Activated T-helper 17 cell treated with anti-CD3 and anti-CD28 coated beads, Interleukin-2, amount 50 U/mL, for 72 hours (primary cell): ENCODE measurements at regions not wholly inside any gene's neighbourhood (a gene's known extent, or its start where the extent isn't known, plus 50 kb on each side); places are given as distances from the start of the nearest gene placed in this dataset.
"Not testable (repeated sequence)": the region's sequence is repeated elsewhere in the genome, so short reads cannot be mapped to it uniquely, and the experiment has no call there.

ENCODE experiments used
- ATAC-seq: fragments of 150-1000 bp; cut with Tn5 transposase; replicated peaks from 2 replicates; pipeline ENCODE4 v1.10.0; 2021; ENCODE audit warnings: mild to moderate bottlenecking, moderate library complexity
- H3K27ac Mint-ChIP-seq: one replicate; pipeline ENCODE4 v1.8.0; 2022; ENCODE audit warnings: mixed read lengths
- H3K27me3 Mint-ChIP-seq: one replicate; pipeline ENCODE4 v1.8.0; 2022; ENCODE audit warnings: mixed read lengths
- H3K36me3 Mint-ChIP-seq: one replicate; pipeline ENCODE4 v1.8.0; 2022; ENCODE audit warnings: low read depth, mild to moderate bottlenecking, mixed read lengths
- H3K4me1 Mint-ChIP-seq: one replicate; pipeline ENCODE4 v1.8.0; 2022; ENCODE audit warnings: mixed read lengths
- H3K4me3 Mint-ChIP-seq: one replicate; pipeline ENCODE4 v1.8.0; 2022; ENCODE audit warnings: mild to moderate bottlenecking, mixed read lengths
- H3K9me3 Mint-ChIP-seq: one replicate; pipeline ENCODE4 v1.8.0; 2022; ENCODE audit warnings: mixed read lengths

DNA sequence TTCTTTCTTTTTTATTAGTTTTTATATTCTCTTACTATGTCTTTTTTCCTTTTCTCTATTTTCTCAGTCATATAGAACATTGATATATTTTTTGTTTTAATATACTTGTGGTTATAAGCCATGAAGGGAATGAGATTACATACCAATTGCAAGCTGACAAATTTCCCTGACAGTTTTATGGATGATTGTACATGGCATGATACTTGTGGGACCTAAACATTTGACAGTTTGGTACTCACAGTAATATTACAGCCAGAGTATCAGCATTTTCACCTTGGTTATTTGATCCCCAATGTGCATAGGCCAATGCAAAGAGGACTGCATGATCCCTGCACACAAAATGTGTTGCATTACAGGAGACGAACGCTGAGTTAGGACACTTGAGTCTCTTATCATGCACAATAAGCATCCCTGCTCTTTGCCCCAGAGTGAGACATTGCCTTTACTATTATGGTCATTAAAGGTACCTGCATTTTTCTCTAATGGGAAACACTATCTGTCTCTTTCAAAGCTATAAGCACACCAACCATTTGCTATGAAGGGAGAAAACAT is 713.4 kb upstream of the PCDH20 start:
- ATAC-seq, result no peak
- Mint-ChIP-seq H3K27ac (no peak overlapping the region), H3K4me1 (no peaks in the 10 kb centered on the region), H3K36me3 (no peaks in the 10 kb centered on the region), H3K4me3 (no peak overlapping the region), H3K27me3 (no peaks in the 10 kb centered on the region), H3K9me3 (peaks cover 8% of the 10 kb centered on the region)

- Mint-ChIP-seq H3K27me3 (no peaks in the 10 kb centered on the region), H3K36me3 (no peaks in the 10 kb centered on the region), H3K27ac (no peak overlapping the region), H3K4me1 (no peaks in the 10 kb centered on the region), H3K9me3 (peaks cover 8% of the 10 kb centered on the region), H3K4me3 (no peak overlapping the region)
- ATAC-seq, result no peak
Observed at GRCh38 chr13:62126400-62126799, 710.8 kb upstream of the PCDH20 start.

- no peaks in the 10 kb centered on the region for H3K4me1 Mint-ChIP-seq
- peaks cover 5% of the 10 kb centered on the region for H3K9me3 Mint-ChIP-seq
- no peak overlapping the region for H3K4me3 Mint-ChIP-seq
- no peak overlapping the region for H3K27ac Mint-ChIP-seq
- H3K27me3 Mint-ChIP-seq, result no peaks in the 10 kb centered on the region
- ATAC-seq, result no peak
- no peaks in the 10 kb centered on the region for H3K36me3 Mint-ChIP-seq
Observed at GRCh38 chr13:62125451-62125850, 709.8 kb upstream of the PCDH20 start.

- H3K27ac Mint-ChIP-seq, result no peak overlapping the region
- H3K4me3 Mint-ChIP-seq, result no peak overlapping the region
- no peaks in the 10 kb centered on the region for H3K36me3 Mint-ChIP-seq
- no peaks in the 10 kb centered on the region for H3K27me3 Mint-ChIP-seq
- no peaks in the 10 kb centered on the region for H3K4me1 Mint-ChIP-seq
- ATAC-seq, result no peak
- H3K9me3 Mint-ChIP-seq, result peaks cover 1% of the 10 kb centered on the region
Observed at GRCh38 chr13:62123409-62123808, 707.8 kb upstream of the PCDH20 start.

- Mint-ChIP-seq H3K9me3 (no peaks in the 10 kb centered on the region), H3K4me3 (no peak overlapping the region), H3K36me3 (no peaks in the 10 kb centered on the region), H3K4me1 (no peaks in the 10 kb centered on the region), H3K27me3 (no peaks in the 10 kb centered on the region), H3K27ac (no peak overlapping the region)
- no peak for ATAC-seq
Observed at GRCh38 chr13:62122434-62122833, 706.8 kb upstream of the PCDH20 start.

DNA sequence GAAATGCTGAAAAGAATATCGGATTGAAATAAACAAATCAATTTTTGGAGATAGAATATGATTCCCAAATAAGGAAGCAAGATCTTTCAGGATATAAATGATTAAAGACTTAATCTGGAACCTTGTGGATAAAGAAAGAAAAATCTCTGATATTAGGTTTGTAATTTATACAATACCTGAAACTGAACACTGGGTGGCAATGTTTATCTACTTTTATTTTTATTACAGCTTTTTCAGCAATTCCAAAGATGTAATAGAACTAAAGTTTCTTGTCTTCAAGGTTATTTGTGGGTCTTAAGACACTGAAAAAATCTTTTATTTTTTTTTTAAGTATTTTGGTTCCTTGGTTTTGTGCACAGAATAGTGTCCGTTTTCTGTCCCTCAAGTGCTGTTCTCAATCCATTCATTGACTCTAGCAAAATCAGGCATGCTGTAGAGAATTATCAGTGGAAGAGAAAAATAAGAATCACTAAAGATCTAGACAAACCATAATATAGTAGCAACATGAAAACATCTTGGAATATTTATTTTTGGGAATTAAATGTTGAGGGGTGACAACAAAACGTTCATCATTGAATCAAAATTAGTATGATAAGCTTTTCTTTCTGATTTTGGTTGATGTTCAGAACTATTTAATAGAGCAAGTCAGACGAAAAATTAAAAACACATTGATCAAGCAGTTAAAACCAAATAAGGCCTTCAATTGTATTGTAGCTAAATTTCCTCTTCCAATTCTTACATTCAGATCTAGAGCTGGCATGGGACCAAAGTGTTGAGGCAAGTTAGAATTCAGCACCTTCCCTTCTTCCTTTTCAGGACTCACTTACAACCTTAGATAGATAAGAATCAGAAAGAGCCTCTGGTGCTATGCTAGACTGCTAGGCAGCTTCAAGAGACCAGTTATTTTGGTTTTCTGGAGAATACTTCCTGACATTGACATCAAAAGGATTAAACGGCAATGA is 704.4 kb upstream of the PCDH20 start:
- Mint-ChIP-seq H3K9me3 (no peaks in the 10 kb centered on the region), H3K4me3 (no peak overlapping the region), H3K27ac (no peak overlapping the region), H3K4me1 (no peaks in the 10 kb centered on the region), H3K36me3 (no peaks in the 10 kb centered on the region), H3K27me3 (no peaks in the 10 kb centered on the region)
- ATAC-seq, result no peak

GRCh38 chr13:62115831-62116230 is 700.2 kb upstream of the PCDH20 start:
- Mint-ChIP-seq H3K36me3 (no peaks in the 10 kb centered on the region), H3K4me1 (no peaks in the 10 kb centered on the region), H3K9me3 (no peaks in the 10 kb centered on the region), H3K4me3 (no peak overlapping the region), H3K27me3 (no peaks in the 10 kb centered on the region), H3K27ac (no peak overlapping the region)
- no peak for ATAC-seq

- Mint-ChIP-seq H3K9me3 (no peaks in the 10 kb centered on the region), H3K27me3 (no peaks in the 10 kb centered on the region), H3K4me1 (no peaks in the 10 kb centered on the region), H3K36me3 (no peaks in the 10 kb centered on the region), H3K4me3 (no peak overlapping the region), H3K27ac (no peak overlapping the region)
- ATAC-seq, result no peak
Observed at GRCh38 chr13:62113179-62113578, 697.5 kb upstream of the PCDH20 start.

DNA sequence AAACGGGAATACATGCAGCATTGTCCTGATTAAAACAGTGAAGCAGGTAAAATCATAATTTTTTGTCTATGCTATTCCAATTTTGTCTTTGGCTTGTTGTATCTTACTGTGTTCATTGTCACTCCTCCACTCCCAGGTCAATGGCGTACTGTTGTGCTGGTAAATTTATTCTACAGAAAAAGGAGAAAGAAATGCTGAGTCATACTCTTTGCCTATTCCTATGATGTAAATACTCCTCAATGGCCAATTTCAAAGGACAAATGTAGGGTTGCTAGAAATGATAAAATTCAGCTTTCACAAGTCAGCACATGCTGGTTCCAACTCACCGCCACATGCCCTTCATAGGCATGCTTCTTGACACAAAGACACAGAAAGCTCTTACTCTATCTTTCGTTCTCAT is 694.4 kb upstream of the PCDH20 start:
- no peak overlapping the region for H3K27ac Mint-ChIP-seq
- H3K9me3 Mint-ChIP-seq, result no peaks in the 10 kb centered on the region
- ATAC-seq, result no peak
- H3K4me3 Mint-ChIP-seq, result no peak overlapping the region
- H3K36me3 Mint-ChIP-seq, result no peaks in the 10 kb centered on the region
- H3K4me1 Mint-ChIP-seq, result no peaks in the 10 kb centered on the region
- no peaks in the 10 kb centered on the region for H3K27me3 Mint-ChIP-seq

GRCh38 chr13:62104136-62104535 is 688.5 kb upstream of the PCDH20 start:
- H3K27ac Mint-ChIP-seq, H3K4me3 Mint-ChIP-seq, H3K4me1 Mint-ChIP-seq, H3K36me3 Mint-ChIP-seq, ATAC-seq, H3K9me3 Mint-ChIP-seq, H3K27me3 Mint-ChIP-seq: not testable (repeated sequence)

DNA sequence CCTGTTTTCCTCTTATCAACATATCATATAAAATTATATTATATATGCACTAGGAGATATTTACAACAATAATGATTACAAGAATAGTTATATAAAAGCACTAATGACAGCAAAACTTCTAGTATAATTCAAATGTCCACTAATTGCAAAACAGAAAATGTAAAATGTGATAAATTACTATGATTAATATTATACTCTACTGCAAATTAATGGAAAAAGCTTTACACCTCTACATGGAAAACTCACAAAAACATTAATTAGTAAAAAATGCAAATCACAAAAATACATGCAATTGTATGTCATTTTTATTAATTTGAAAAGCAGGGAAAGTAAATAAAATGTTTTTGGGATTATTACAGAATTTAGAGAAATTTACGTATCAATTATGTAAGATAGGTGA is 681.0 kb upstream of the PCDH20 start:
- no peak for ATAC-seq
- H3K27me3 Mint-ChIP-seq, result no peaks in the 10 kb centered on the region
- no peaks in the 10 kb centered on the region for H3K4me1 Mint-ChIP-seq
- H3K4me3 Mint-ChIP-seq, result no peak overlapping the region
- no peak overlapping the region for H3K27ac Mint-ChIP-seq
- H3K9me3 Mint-ChIP-seq, result peaks cover 19% of the 10 kb centered on the region
- no peaks in the 10 kb centered on the region for H3K36me3 Mint-ChIP-seq

- Mint-ChIP-seq H3K27ac (no peak overlapping the region), H3K36me3 (no peaks in the 10 kb centered on the region), H3K4me1 (no peaks in the 10 kb centered on the region), H3K9me3 (peaks cover 23% of the 10 kb centered on the region), H3K27me3 (no peaks in the 10 kb centered on the region), H3K4me3 (no peak overlapping the region)
- ATAC-seq, result no peak
Observed at GRCh38 chr13:62094932-62095331, 679.3 kb upstream of the PCDH20 start.

DNA sequence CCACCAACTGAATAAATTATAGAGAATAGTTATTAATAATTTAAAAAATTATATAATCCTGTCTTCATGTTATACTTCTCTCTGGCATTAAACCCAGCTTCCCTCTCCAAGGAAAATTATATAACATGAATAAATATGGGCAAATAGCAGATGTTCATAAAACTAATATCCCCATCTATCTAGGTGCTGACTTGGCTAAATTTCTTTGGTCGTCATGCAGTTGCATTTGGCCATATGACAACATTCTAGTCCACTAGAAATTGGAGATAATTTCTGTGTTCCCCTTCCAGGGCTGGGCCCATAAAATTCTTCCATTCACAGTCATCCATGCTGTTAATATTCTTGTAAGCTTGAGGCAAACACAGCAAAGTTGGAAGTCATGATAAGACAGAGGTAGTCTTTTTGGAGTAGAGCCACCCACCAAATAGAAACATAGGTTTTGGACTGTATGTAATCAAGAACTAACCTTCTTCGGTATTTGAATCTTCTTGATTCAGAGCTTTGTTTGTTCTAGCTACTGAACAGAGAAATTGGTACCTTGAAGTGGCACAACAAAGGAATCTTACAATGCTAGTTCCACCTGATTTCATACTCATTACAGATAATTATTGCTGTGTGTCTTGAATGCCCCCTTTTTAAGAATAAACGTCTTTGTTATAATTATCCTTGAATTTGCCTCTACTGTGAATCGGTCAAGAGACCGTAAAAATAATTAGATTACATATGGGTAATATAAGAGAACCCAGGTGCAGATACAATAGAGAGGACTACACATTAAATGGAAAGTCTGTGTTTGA is 678.5 kb upstream of the PCDH20 start:
- Mint-ChIP-seq H3K27ac (no peak overlapping the region), H3K4me3 (no peak overlapping the region), H3K9me3 (peaks cover 19% of the 10 kb centered on the region), H3K27me3 (no peaks in the 10 kb centered on the region), H3K36me3 (no peaks in the 10 kb centered on the region), H3K4me1 (no peaks in the 10 kb centered on the region)
- no peak for ATAC-seq

GRCh38 chr13:62092949-62093348 is 677.3 kb upstream of the PCDH20 start:
- H3K36me3 Mint-ChIP-seq, result no peaks in the 10 kb centered on the region
- no peak overlapping the region for H3K4me3 Mint-ChIP-seq
- ATAC-seq, result no peak
- no peaks in the 10 kb centered on the region for H3K27me3 Mint-ChIP-seq
- H3K4me1 Mint-ChIP-seq, result no peaks in the 10 kb centered on the region
- H3K9me3 Mint-ChIP-seq, result peaks cover 15% of the 10 kb centered on the region
- no peak overlapping the region for H3K27ac Mint-ChIP-seq

DNA sequence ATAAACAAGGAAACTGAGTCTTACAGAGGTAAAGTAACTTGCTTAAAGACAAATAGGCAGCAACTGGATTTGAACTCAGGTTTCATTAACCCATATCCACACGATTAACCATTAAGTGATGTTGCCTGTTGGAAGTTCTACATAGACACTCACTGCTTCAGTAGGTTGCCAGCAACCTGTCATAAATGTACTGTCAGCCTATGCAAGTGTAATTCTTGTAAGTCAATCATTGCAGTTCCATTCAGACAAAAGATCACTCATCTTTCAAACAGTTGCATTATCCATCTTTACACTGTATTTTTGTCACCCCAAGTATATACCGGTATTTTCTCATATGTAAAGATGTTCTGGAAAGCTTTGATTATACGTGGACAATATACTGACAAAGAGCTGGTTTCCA is 676.9 kb upstream of the PCDH20 start:
- no peaks in the 10 kb centered on the region for H3K4me1 Mint-ChIP-seq
- H3K27me3 Mint-ChIP-seq, result no peaks in the 10 kb centered on the region
- H3K27ac Mint-ChIP-seq, result no peak overlapping the region
- ATAC-seq, result no peak
- no peak overlapping the region for H3K4me3 Mint-ChIP-seq
- H3K9me3 Mint-ChIP-seq, result peaks cover 15% of the 10 kb centered on the region
- H3K36me3 Mint-ChIP-seq, result no peaks in the 10 kb centered on the region
